GM13977 (cell line): ENCODE measurements at regions not wholly inside any gene's neighbourhood (a gene's known extent, or its start where the extent isn't known, plus 50 kb on each side); places are given as distances from the start of the nearest gene placed in this dataset.
"Not testable (repeated sequence)": the region's sequence is repeated elsewhere in the genome, so short reads cannot be mapped to it uniquely, and the experiment has no call there.

Experiments used
- DNase-seq: peaks from one replicate; pipeline ENCODE4 v3.0.0; 2012; ENCODE audit warnings: low spot score
- in situ Hi-C: fragments of 300-500 bp; cut with MboI; formaldehyde crosslinking; loops from one replicate; pipeline ENCODE4 v1.12.0; 2022; ENCODE audit warnings: low sequenced_read_pairs, low pct_unique_long_range_greater_than_20kb, mixed read lengths, inconsistent platforms; ENCODE audit not compliant: unreplicated experiment
- TF ChIP-seq, protein P1 (sequence below): IDR thresholded peaks from 2 replicates; pipeline ENCODE4 v1.5.1; 2012; ENCODE audit warnings: mild to moderate bottlenecking, control low read depth; ENCODE audit not compliant: insufficient read depth; ENCODE audit errors: extremely low read depth, missing control alignments

DNA sequence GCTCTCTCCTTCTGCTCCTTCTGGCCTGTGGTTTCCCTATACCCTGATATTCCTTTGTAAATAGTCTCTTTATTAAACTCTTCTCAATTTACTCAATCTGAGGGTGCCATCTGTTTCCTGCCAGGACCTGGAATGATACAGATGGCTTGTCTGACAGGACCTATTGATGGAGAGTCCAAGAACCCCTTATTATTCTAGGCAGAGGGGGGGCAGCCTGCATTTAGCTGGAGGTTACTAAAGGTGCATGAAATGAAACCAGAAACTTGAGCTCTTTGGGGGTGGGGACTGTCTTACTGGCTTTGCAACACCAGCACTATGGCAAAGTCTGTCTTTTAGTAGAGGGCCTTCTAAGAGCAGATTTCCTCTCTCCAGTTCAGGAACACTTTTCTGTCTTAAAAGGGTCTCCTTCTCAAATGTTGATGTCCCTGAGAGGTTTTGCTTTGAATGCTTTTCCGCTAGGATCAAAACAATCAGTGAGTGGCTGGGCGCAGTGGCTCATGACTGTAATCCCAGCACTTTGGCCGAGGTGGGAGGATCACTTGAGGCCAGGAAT is 162.5 kb upstream of the MED14 start:
- DNase-seq = no peak
- TF ChIP-seq, protein P1, sequence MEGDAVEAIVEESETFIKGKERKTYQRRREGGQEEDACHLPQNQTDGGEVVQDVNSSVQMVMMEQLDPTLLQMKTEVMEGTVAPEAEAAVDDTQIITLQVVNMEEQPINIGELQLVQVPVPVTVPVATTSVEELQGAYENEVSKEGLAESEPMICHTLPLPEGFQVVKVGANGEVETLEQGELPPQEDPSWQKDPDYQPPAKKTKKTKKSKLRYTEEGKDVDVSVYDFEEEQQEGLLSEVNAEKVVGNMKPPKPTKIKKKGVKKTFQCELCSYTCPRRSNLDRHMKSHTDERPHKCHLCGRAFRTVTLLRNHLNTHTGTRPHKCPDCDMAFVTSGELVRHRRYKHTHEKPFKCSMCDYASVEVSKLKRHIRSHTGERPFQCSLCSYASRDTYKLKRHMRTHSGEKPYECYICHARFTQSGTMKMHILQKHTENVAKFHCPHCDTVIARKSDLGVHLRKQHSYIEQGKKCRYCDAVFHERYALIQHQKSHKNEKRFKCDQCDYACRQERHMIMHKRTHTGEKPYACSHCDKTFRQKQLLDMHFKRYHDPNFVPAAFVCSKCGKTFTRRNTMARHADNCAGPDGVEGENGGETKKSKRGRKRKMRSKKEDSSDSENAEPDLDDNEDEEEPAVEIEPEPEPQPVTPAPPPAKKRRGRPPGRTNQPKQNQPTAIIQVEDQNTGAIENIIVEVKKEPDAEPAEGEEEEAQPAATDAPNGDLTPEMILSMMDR = no peak
- in situ Hi-C loops = no loop called here

DNA sequence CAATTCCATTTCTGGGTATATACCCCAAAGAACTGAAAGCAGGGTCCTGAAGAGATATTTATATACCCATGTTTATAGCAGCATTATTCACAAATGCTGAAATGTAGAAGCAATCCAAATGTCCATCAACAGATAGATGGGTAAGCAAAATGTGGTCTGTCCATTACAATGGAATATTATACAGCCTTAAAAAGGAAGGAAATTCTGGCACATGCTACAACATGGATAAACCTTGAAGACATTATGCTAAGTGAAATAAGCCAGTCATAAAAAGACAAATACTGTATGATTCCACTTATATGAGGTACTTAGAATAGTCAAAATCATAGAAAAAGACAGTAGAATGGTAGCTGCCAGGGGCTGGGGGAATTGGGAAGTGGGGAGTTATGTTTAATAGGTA is 169.4 kb upstream of the MED14 start:
- DNase-seq, in situ Hi-C loops: not testable (repeated sequence)

DNA sequence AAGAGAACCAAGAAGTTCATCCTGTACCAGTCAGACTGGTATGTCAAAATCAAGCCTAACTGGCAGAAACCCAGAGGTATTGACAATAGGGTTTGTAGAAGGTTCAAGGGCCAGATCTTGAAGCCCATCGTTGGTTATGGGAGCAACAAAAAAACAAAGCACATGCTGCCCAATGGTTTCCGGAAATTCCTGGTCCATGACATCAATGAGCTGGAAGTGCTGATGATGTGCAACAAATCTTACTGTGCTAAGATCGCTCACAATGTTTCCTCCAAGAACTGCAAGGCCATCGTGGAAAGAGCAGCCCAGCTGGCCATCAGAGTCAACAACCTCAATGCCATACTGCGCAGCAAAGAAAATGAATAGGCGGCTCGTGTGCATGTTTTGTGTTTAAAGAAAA is 172.7 kb upstream of the MED14 start:
- no peak for DNase-seq
- TF ChIP-seq, protein P1 = no peak
- in situ Hi-C loops = no loop called here

DNA sequence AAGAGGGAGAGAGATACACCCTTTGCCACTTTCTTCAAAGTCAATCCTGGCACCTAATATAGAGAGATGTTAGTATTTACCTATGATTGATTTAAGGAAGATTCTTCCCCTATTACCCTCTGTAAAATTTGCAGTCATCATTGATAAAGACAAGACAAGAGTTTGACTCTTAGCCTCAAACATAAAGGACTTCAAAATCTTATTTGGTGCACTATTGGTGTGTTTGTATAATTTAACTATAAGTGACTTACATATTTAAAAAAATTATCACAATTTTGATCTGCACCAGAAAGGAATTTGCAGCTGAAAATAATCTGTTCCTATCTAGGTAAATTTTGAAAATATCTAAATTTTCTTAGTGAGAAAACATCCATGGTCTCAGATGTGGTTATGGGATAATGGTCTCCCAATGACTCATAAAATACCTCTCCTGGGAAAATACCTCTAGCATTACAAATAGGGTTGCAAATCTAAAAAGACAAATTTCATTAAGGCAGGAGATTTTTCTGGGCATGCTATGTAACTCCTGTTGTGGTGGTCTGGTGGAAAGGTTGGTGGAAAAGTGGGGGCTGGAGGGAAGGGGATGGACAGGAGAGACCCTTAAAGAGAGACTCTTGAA is 173.6 kb upstream of the MED14 start:
- in situ Hi-C loops = no loop called here
- TF ChIP-seq, protein P1 = no peak
- no peak for DNase-seq

DNA sequence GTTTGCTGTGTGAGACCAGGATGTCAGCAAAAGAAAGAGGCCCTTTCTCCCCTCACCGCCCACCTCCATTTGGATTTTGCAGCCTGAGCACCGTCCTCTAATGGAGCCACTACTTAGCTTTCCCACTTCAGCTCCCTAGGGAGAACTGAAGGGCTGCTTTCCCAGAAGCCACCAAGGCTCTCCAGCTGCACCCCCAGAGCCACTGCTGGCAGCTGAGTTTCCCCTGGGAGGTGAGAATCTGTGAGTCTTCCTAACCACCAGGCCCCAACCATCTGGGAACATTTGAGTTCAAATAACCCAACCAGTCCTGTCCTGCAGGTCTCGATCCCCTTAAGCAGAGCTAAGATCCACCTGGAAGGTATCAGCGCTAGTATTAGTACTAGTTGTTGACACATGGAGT is 173.1 kb upstream of the USP9X start:
- TF ChIP-seq, protein P1 = no peak
- no peak for DNase-seq
- in situ Hi-C loops = no loop called here

DNA sequence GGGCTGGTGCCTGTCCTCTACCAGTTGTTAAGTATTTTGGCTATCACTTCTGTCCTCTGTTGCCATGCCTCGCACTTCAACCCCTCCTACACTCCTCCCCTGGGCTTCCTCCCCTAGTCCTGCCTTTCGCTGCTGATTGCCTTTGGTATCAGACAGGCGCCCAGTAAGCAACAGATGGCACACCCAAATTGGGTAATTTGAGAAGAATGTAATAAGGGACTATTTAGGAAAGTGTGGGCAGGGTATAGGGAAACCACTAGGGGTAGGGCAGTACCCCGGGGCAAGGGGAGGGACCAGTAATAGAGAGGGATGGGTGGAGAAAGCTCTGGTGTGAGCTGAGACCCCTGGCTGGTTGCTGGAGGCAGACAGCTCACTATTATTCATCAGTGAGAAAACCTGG is 172.7 kb upstream of the USP9X start:
- TF ChIP-seq, protein P1 = no peak
- in situ Hi-C loops = no loop called here
- no peak for DNase-seq

DNA sequence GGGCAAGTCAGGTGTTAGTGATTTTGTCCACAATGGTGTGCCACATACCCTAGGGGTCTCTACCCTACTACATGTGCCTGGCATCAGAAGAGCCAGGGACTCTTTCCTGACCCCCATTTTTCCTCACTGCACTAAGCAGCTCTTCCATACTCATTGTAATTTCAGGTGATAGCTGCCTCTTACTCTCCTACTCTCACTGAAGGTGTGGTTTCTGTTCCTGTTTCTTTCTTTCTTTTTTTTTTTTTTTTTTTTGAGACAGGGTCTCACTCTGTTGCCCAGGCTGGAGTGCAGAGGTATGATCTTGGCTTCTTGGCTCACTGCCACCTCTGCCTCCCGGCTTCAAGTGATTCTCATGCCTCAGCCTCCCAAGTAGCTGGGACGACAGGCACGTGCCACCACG is 164.9 kb upstream of the USP9X start:
- DNase-seq = no peak
- TF ChIP-seq, protein P1 = no peak
- in situ Hi-C loops = no loop called here
